ENCODE measurements at regions not wholly inside any gene's neighbourhood (a gene's known extent, or its start where the extent isn't known, plus 50 kb on each side); places are given as distances from the start of the nearest gene placed in this dataset.

DNA sequence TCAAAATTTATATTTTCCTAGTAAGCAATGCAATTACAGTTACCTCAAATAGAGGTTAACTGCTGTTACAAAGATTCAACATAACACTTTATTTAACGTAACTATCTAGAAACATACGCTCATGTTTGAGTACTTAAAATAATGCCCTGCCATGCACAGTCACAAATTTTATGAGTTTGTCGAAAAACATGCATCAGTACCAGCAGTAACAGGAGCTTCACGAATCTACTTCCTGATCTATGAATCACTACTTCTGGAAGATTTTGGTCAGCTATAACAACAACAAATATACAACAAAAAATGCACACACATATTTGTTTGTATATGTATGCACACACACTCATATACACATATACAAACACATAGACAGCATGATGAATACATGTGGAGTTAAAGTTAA is 881.8 kb downstream of the FSCB start:
- H3K4me3 ChIP-seq (replicated peaks in 1 of 3; ENCODE audit: insufficient read depth in 1 of 3, low read depth in 1 of 3, low read length in 3 of 3): no peak overlapping the region
- FAIRE-seq: no peak
- peaks cover 4% of the 10 kb centered on the region for H3K9me3 ChIP-seq (replicated peaks; ENCODE audit: control insufficient read depth, insufficient read depth, low read length)
- no peak for TF ChIP-seq FOS (IDR thresholded peaks at IDR 0.05; ENCODE audit: borderline replicate concordance, insufficient read depth, low read length)
- no peak for TF ChIP-seq GATA2 (IDR thresholded peaks at IDR 0.05; ENCODE audit: insufficient read depth, insufficient read length, low read depth, low read length)
- TF ChIP-seq EZH2 (IDR thresholded peaks at IDR 0.05; ENCODE audit: borderline replicate concordance, low read depth, low read length, severe bottlenecking): no peak
- no peak for TF ChIP-seq MYC (IDR thresholded peaks at IDR 0.05; ENCODE audit: low read depth, low read length)
- TF ChIP-seq, protein P1, sequence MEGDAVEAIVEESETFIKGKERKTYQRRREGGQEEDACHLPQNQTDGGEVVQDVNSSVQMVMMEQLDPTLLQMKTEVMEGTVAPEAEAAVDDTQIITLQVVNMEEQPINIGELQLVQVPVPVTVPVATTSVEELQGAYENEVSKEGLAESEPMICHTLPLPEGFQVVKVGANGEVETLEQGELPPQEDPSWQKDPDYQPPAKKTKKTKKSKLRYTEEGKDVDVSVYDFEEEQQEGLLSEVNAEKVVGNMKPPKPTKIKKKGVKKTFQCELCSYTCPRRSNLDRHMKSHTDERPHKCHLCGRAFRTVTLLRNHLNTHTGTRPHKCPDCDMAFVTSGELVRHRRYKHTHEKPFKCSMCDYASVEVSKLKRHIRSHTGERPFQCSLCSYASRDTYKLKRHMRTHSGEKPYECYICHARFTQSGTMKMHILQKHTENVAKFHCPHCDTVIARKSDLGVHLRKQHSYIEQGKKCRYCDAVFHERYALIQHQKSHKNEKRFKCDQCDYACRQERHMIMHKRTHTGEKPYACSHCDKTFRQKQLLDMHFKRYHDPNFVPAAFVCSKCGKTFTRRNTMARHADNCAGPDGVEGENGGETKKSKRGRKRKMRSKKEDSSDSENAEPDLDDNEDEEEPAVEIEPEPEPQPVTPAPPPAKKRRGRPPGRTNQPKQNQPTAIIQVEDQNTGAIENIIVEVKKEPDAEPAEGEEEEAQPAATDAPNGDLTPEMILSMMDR (IDR thresholded peaks at IDR 0.05; ENCODE audit: extremely low read depth in 1 of 2, insufficient read depth in 1 of 2, low read depth in 1 of 2, low read length in 2 of 2): no peak
- no peak for TF ChIP-seq POLR2A (IDR thresholded peaks at IDR 0.05; ENCODE audit: low read depth, low read length)
- H3K9ac ChIP-seq (replicated peaks; ENCODE audit: extremely low read depth, insufficient read depth, low read length): no peak overlapping the region
- no TSS peak for BruUV-seq (replicated peaks)
- intact Hi-C loops (cut with micrococcal nuclease): no loop called here
- H3K27ac ChIP-seq (ENCODE audit: insufficient read depth, low read depth, low read length): no peak overlapping the region
- no peaks in the 10 kb centered on the region for H3K79me2 ChIP-seq (ENCODE audit: control insufficient read depth, insufficient read depth, low read length)
- H3K4me1 ChIP-seq (ENCODE audit: control insufficient read depth, extremely low read depth, insufficient read depth, low read length): no peaks in the 10 kb centered on the region
- H3K4me2 ChIP-seq (ENCODE audit: insufficient read depth, low read length): no peak overlapping the region
- ChIA-PET CTCF (no interaction called here), POLR2A (no interaction called here)
- no peaks in the 10 kb centered on the region for H3K36me3 ChIP-seq (ENCODE audit: control insufficient read depth in 2 of 2, extremely low read depth in 1 of 2, insufficient read depth in 2 of 2, low read length in 2 of 2)
- H3K9me1 ChIP-seq (replicated peaks; ENCODE audit: control insufficient read depth, extremely low read depth, insufficient read depth, low read length): no peaks in the 10 kb centered on the region
- H2AFZ ChIP-seq (ENCODE audit: low read depth, low read length): no peak overlapping the region
- H4K20me1 ChIP-seq (replicated peaks; ENCODE audit: control insufficient read depth, extremely low read depth, insufficient read depth, low read length): no peaks in the 10 kb centered on the region
- DNase-seq (ENCODE audit: low read depth, low spot score): no peak
- H3K27me3 ChIP-seq (ENCODE audit: control insufficient read depth in 2 of 2, insufficient read depth in 2 of 2, low read length in 2 of 2): no peaks in the 10 kb centered on the region
- dilution Hi-C loops (cut with MboI; ENCODE audit: extremely low pct_ligation_motif_present, low sequenced_read_pairs): no loop called here

DNA sequence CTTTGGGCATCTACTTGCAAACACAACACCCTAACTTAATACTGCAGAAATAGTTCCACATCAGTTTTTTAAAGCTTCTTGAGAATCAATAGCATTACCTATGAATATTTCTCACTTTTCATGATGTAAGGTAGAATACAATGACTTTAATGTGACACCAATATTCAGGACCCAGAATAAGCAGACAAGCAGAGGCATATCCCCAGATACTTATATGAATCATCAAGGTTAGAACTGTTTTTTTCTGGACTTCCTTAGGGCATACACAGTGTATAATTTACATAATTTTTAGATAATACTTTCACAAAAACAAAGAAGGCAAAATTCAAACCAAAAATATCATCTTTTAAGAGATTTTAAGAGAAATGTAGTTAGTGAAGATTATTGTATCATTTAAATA is 885.8 kb downstream of the FSCB start:
- TF ChIP-seq, protein P1 (IDR thresholded peaks at IDR 0.05; ENCODE audit: extremely low read depth in 1 of 2, insufficient read depth in 1 of 2, low read depth in 1 of 2, low read length in 2 of 2): no peak
- TF ChIP-seq, protein P2, sequence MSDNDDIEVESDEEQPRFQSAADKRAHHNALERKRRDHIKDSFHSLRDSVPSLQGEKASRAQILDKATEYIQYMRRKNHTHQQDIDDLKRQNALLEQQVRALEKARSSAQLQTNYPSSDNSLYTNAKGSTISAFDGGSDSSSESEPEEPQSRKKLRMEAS (IDR thresholded peaks at IDR 0.05; ENCODE audit: insufficient read depth, insufficient read length): no peak
- TF ChIP-seq JUN (IDR thresholded peaks at IDR 0.05; ENCODE audit: borderline replicate concordance, insufficient read depth, insufficient read length, low read depth): no peak
- no peak for TF ChIP-seq GATA2 (IDR thresholded peaks at IDR 0.05; ENCODE audit: insufficient read depth, insufficient read length, low read depth, low read length)
- CTCF ChIA-PET: no interaction called here
- H4K20me1 ChIP-seq (replicated peaks; ENCODE audit: control insufficient read depth, extremely low read depth, insufficient read depth, low read length): no peaks in the 10 kb centered on the region
- no peaks in the 10 kb centered on the region for H3K27me3 ChIP-seq (ENCODE audit: control insufficient read depth in 2 of 2, insufficient read depth in 2 of 2, low read length in 2 of 2)
- H3K4me2 ChIP-seq (ENCODE audit: insufficient read depth, low read length): no peak overlapping the region
- intact Hi-C loops (cut with micrococcal nuclease) (no loop called here), dilution Hi-C loops (cut with MboI; ENCODE audit: extremely low pct_ligation_motif_present, low sequenced_read_pairs) (no loop called here)
- H2AFZ ChIP-seq (ENCODE audit: low read depth, low read length): no peak overlapping the region
- no peak for DNase-seq (ENCODE audit: low read depth, low spot score)
- no peak for FAIRE-seq
- H3K27ac ChIP-seq (ENCODE audit: insufficient read depth, low read depth, low read length): no peak overlapping the region
- H3K9me3 ChIP-seq (replicated peaks; ENCODE audit: control insufficient read depth, insufficient read depth, low read length): peaks cover 1% of the 10 kb centered on the region
- no TSS peak for BruUV-seq (replicated peaks)
- H3K4me1 ChIP-seq (ENCODE audit: control insufficient read depth, extremely low read depth, insufficient read depth, low read length): no peaks in the 10 kb centered on the region
- no peaks in the 10 kb centered on the region for H3K36me3 ChIP-seq (ENCODE audit: control insufficient read depth in 2 of 2, extremely low read depth in 1 of 2, insufficient read depth in 2 of 2, low read length in 2 of 2)
- no peaks in the 10 kb centered on the region for H3K9me1 ChIP-seq (replicated peaks; ENCODE audit: control insufficient read depth, extremely low read depth, insufficient read depth, low read length)
- H3K9ac ChIP-seq (replicated peaks; ENCODE audit: extremely low read depth, insufficient read depth, low read length): no peak overlapping the region
- POLR2A ChIA-PET: no interaction called here
- H3K4me3 ChIP-seq (replicated peaks in 1 of 3; ENCODE audit: insufficient read depth in 1 of 3, low read depth in 1 of 3, low read length in 3 of 3): no peak overlapping the region
- no peaks in the 10 kb centered on the region for H3K79me2 ChIP-seq (ENCODE audit: control insufficient read depth, insufficient read depth, low read length)

Measured in endothelial cell of umbilical vein (primary cell).